Neural progenitor cell (in vitro differentiated cells): ENCODE measurements at regions not wholly inside any gene's neighbourhood (a gene's known extent, or its start where the extent isn't known, plus 50 kb on each side); places are given as distances from the start of the nearest gene placed in this dataset.
A peak's percentile ranks its signal among the peaks of the same experiment; 100 is the strongest.

Experiments
- DNase-seq: peaks from one replicate; pipeline ENCODE4 v3.0.0-alpha.2; 2016; ENCODE audit warnings: low spot score
- H2AFZ ChIP-seq: fragments of 200-600 bp; sonication (generic); replicated peaks from 2 replicates; pipeline ENCODE4 v1.6.1; 2016; ENCODE audit warnings: antibody characterized with exemption
- H3F3A ChIP-seq: fragments of 200-600 bp; sonication (generic); 2 replicates; pipeline ENCODE4 v1.6.1; 2016; ENCODE audit warnings: antibody characterized with exemption, low read depth
- H3K27ac ChIP-seq: fragments of 200-600 bp; sonication (generic); 2 replicates; pipeline ENCODE4 v1.5.1; 2016; ENCODE audit warnings: mild to moderate bottlenecking
- H3K27me3 ChIP-seq: fragments of 200-600 bp; sonication (generic); 2 replicates; pipeline ENCODE4 v1.6.1; 2016; ENCODE audit warnings: mild to moderate bottlenecking, moderate library complexity
- H3K36me3 ChIP-seq: fragments of 200-600 bp; sonication (generic); 2 replicates; pipeline ENCODE4 v1.5.1; 2016
- H3K4me1 ChIP-seq: fragments of 200-600 bp; sonication (generic); 2 replicates; pipeline ENCODE4 v1.6.1; 2016; ENCODE audit warnings: mixed run types
- H3K4me2 ChIP-seq: fragments of 200-600 bp; sonication (generic); 2 replicates; pipeline ENCODE4 v1.6.1; 2016
- H3K4me3 ChIP-seq: fragments of 200-600 bp; sonication (generic); 2 replicates; pipeline ENCODE4 v1.5.1; 2016
- H3K79me2 ChIP-seq: fragments of 200-600 bp; sonication (generic); 2 replicates; pipeline ENCODE4 v1.6.1; 2016; ENCODE audit warnings: low read depth
- H3K9ac ChIP-seq: fragments of 200-600 bp; sonication (generic); 2 replicates; pipeline ENCODE4 v1.6.1; 2016
- H3K9me3 ChIP-seq: fragments of 200-600 bp; sonication (generic); 2 replicates; pipeline ENCODE4 v1.5.1; 2016; ENCODE audit warnings: low read depth
- H4K20me1 ChIP-seq: fragments of 200-600 bp; sonication (generic); 2 replicates; pipeline ENCODE4 v1.6.1; 2016; ENCODE audit warnings: low read depth
- H3K27ac Mint-ChIP-seq: 3 replicates; pipeline ENCODE4 v1.8.0; 2021; ENCODE audit warnings: mixed read lengths
- H3K27me3 Mint-ChIP-seq: 2 replicates; pipeline ENCODE4 v1.8.0; 2022; ENCODE audit warnings: low read depth, mild to moderate bottlenecking, inconsistent platforms, moderate library complexity, mixed read lengths; ENCODE audit not compliant: insufficient read depth
- H3K36me3 Mint-ChIP-seq: 3 replicates; pipeline ENCODE4 v1.8.0; 2021; ENCODE audit warnings: mixed read lengths
- H3K4me1 Mint-ChIP-seq: 3 replicates; pipeline ENCODE4 v1.8.0; 2021; ENCODE audit warnings: mixed read lengths
- H3K4me3 Mint-ChIP-seq: 3 replicates; pipeline ENCODE4 v1.8.0; 2021; ENCODE audit warnings: mild to moderate bottlenecking, moderate library complexity, mixed read lengths
- H3K9me3 Mint-ChIP-seq: 3 replicates; pipeline ENCODE4 v1.8.0; 2020; ENCODE audit warnings: mixed read lengths
- CTCF ChIP-seq: fragments of 200-600 bp; sonication (generic); IDR thresholded peaks from 2 replicates; pipeline ENCODE4 v1.5.1; 2017; ENCODE audit warnings: antibody characterized with exemption, mild to moderate bottlenecking
- EZH2 ChIP-seq: fragments of 200-600 bp; sonication (generic); IDR thresholded peaks from 2 replicates; pipeline ENCODE4 v1.6.1; 2017; ENCODE audit warnings: antibody characterized with exemption, mild to moderate bottlenecking, moderate library complexity
- EZH2phosphoT487 ChIP-seq: fragments of 200-600 bp; sonication (generic); IDR thresholded peaks from 2 replicates; pipeline ENCODE4 v1.6.1; 2017; ENCODE audit warnings: antibody characterized with exemption

- Mint-ChIP-seq H3K36me3 (no peaks in the 10 kb centered on the region), H3K27ac (no peak overlapping the region)
These were observed 685.7 kb downstream of the MCTP2 start for GRCh38 chr15:94917068-94917467.

GRCh38 chr15:94921936-94922335 is 690.6 kb downstream of the MCTP2 start:
- H3K27ac ChIP-seq: no peak overlapping the region
- Mint-ChIP-seq H3K27me3 (peaks cover 2% of the 10 kb centered on the region), H3K27ac (no peak overlapping the region), H3K36me3 (no peaks in the 10 kb centered on the region), H3K4me1 (peaks cover 3% of the 10 kb centered on the region), H3K4me3 (no peak overlapping the region), H3K9me3 (no peaks in the 10 kb centered on the region)
- H3K4me1 ChIP-seq: peaks cover 5% of the 10 kb centered on the region
- H4K20me1 ChIP-seq: no peaks in the 10 kb centered on the region
- H3K36me3 ChIP-seq: no peaks in the 10 kb centered on the region
- no peak overlapping the region for H3K4me3 ChIP-seq
- no peaks in the 10 kb centered on the region for H3K79me2 ChIP-seq
- H3K9ac ChIP-seq: no peak overlapping the region
- no peaks in the 10 kb centered on the region for H3K27me3 ChIP-seq
- H3F3A ChIP-seq: no peaks in the 10 kb centered on the region
- no peak overlapping the region for H3K4me2 ChIP-seq
- TF ChIP-seq EZH2phosphoT487 (no peak), CTCF (no peak), EZH2 (no peak)
- H3K9me3 ChIP-seq: no peaks in the 10 kb centered on the region
- no peak for DNase-seq
- H2AFZ ChIP-seq: no peak overlapping the region

More at GRCh38 chr15:94917068-94917467, 685.7 kb downstream of the MCTP2 start:
- H3K4me3 Mint-ChIP-seq: no peak overlapping the region
- Histone ChIP-seq H3K36me3 (no peaks in the 10 kb centered on the region), H3K9me3 (no peaks in the 10 kb centered on the region), H4K20me1 (no peaks in the 10 kb centered on the region), H3K4me3 (no peak overlapping the region), H2AFZ (peak overlapping the region; percentile 83), H3K9ac (no peak overlapping the region), H3F3A (no peaks in the 10 kb centered on the region), H3K27ac (no peak overlapping the region), H3K79me2 (no peaks in the 10 kb centered on the region), H3K27me3 (no peaks in the 10 kb centered on the region), H3K4me1 (peaks cover 9% of the 10 kb centered on the region), H3K4me2 (no peak overlapping the region)
- DNase-seq: peak; percentile 6
- TF ChIP-seq CTCF: no peak
- no peak for TF ChIP-seq EZH2
- no peak for TF ChIP-seq EZH2phosphoT487
- H3K9me3 Mint-ChIP-seq: no peaks in the 10 kb centered on the region
- H3K27me3 Mint-ChIP-seq: no peaks in the 10 kb centered on the region
- peaks cover 6% of the 10 kb centered on the region for H3K4me1 Mint-ChIP-seq

- Mint-ChIP-seq H3K27me3 (peaks cover 2% of the 10 kb centered on the region), H3K4me1 (no peaks in the 10 kb centered on the region), H3K36me3 (no peaks in the 10 kb centered on the region), H3K27ac (no peak overlapping the region), H3K9me3 (no peaks in the 10 kb centered on the region), H3K4me3 (no peak overlapping the region)
- no peaks in the 10 kb centered on the region for H3K9me3 ChIP-seq
- no peaks in the 10 kb centered on the region for H3K4me1 ChIP-seq
- H2AFZ ChIP-seq: peak overlapping the region; percentile 9
- H3K27ac ChIP-seq: no peak overlapping the region
- no peak for DNase-seq
- H3K4me2 ChIP-seq: no peak overlapping the region
- no peak overlapping the region for H3K4me3 ChIP-seq
- no peak for TF ChIP-seq EZH2
- TF ChIP-seq CTCF: no peak
- no peak for TF ChIP-seq EZH2phosphoT487
- H3F3A ChIP-seq: no peaks in the 10 kb centered on the region
- H3K27me3 ChIP-seq: no peaks in the 10 kb centered on the region
- H3K36me3 ChIP-seq: no peaks in the 10 kb centered on the region
- no peak overlapping the region for H3K9ac ChIP-seq
- no peaks in the 10 kb centered on the region for H4K20me1 ChIP-seq
- no peaks in the 10 kb centered on the region for H3K79me2 ChIP-seq
These were observed 692.7 kb downstream of the MCTP2 start for GRCh38 chr15:94924057-94924456.
